Sigmoid colon (tissue), 4 donors: ENCODE measurements at regions not wholly inside any gene's neighbourhood (a gene's known extent, or its start where the extent isn't known, plus 50 kb on each side); places are given as distances from the start of the nearest gene placed in this dataset.

Experiments
- EP300 ChIP-seq, 4 donors: sonication (generic); formaldehyde crosslinking; IDR thresholded peaks; one replicate each; pipeline ENCODE4 v1.6.1; 2017; ENCODE audit warnings: antibody characterized with exemption in 4 of 4
- POLR2A ChIP-seq, 2 donors: fragments of 450-650 bp; IDR thresholded peaks; one replicate each; pipeline ENCODE4 v1.6.1; 2016; ENCODE audit warnings: antibody characterized with exemption in 2 of 2, mild to moderate bottlenecking in 2 of 2, moderate library complexity in 2 of 2
- POLR2AphosphoS5 ChIP-seq, 4 donors: sonication (generic); formaldehyde crosslinking; IDR thresholded peaks; one replicate each; pipeline ENCODE4 v1.6.1; 2017; ENCODE audit warnings: antibody characterized with exemption in 4 of 4
- TF ChIP-seq, protein P1 (sequence below), 4 experiments: fragments of 450-650 bp in 3 of 4; fragments of 200-600 bp in 1 of 4; IDR thresholded peaks; one replicate each; pipeline ENCODE4 v1.5.1; 2016 to 2019; ENCODE audit warnings: antibody characterized with exemption in 4 of 4, mild to moderate bottlenecking in 3 of 4, moderate library complexity in 2 of 4

DNA sequence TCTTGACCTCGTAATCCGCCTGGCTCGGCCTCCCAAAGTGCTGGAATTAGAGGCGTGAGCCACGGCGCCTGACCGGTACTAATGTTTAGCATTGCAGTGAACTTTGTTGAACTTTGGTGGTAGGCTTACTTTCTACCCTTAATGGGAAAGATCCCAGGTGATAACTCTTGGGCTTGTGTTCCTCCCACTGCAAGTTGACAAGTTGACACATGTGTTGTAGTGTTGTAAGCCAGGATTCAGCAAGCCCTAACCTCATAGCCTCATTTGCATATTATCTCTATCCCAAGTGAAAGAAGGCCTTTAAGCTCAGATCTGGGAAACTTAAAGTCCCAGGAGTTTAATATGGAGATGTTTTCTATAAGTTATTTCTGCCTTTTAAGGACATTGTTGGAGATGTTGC lies 80.0 kb upstream of the CLCN4 start:
- TF ChIP-seq, protein P1, sequence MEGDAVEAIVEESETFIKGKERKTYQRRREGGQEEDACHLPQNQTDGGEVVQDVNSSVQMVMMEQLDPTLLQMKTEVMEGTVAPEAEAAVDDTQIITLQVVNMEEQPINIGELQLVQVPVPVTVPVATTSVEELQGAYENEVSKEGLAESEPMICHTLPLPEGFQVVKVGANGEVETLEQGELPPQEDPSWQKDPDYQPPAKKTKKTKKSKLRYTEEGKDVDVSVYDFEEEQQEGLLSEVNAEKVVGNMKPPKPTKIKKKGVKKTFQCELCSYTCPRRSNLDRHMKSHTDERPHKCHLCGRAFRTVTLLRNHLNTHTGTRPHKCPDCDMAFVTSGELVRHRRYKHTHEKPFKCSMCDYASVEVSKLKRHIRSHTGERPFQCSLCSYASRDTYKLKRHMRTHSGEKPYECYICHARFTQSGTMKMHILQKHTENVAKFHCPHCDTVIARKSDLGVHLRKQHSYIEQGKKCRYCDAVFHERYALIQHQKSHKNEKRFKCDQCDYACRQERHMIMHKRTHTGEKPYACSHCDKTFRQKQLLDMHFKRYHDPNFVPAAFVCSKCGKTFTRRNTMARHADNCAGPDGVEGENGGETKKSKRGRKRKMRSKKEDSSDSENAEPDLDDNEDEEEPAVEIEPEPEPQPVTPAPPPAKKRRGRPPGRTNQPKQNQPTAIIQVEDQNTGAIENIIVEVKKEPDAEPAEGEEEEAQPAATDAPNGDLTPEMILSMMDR (IDR thresholded peaks at IDR 0.05): no peak
- TF ChIP-seq POLR2AphosphoS5 (IDR thresholded peaks at IDR 0.05): no peak
- no peak for TF ChIP-seq POLR2A (IDR thresholded peaks at IDR 0.05)
- TF ChIP-seq EP300 (IDR thresholded peaks at IDR 0.05): no peak
